T-helper 1 cell treated with Interleukin-12 subunit alpha and Interleukin-12 subunit beta and Interleukin-4 antibody, amounts not matched to agents 30 μg/mL and 1 μg/mL, for 36 hours (primary cell): ENCODE measurements at regions not wholly inside any gene's neighbourhood (a gene's known extent, or its start where the extent isn't known, plus 50 kb on each side); places are given as distances from the start of the nearest gene placed in this dataset.
"Not testable (repeated sequence)": the region's sequence is repeated elsewhere in the genome, so short reads cannot be mapped to it uniquely, and the experiment has no call there.

ENCODE experiments used
- H3K27ac Mint-ChIP-seq: one replicate; pipeline ENCODE4 v1.8.0; 2021; ENCODE audit warnings: mild to moderate bottlenecking, mixed read lengths
- H3K27me3 Mint-ChIP-seq: one replicate; pipeline ENCODE4 v1.8.0; 2021; ENCODE audit warnings: low read depth, mixed read lengths
- H3K36me3 Mint-ChIP-seq: one replicate; pipeline ENCODE4 v1.8.0; 2021; ENCODE audit warnings: low read depth, mixed read lengths
- H3K4me1 Mint-ChIP-seq: one replicate; pipeline ENCODE4 v1.8.0; 2021; ENCODE audit warnings: low read depth, mixed read lengths
- H3K4me3 Mint-ChIP-seq: one replicate; pipeline ENCODE4 v1.8.0; 2021; ENCODE audit warnings: mild to moderate bottlenecking, moderate library complexity, mixed read lengths
- H3K9me3 Mint-ChIP-seq: one replicate; pipeline ENCODE4 v1.8.0; 2021; ENCODE audit warnings: mixed read lengths

DNA sequence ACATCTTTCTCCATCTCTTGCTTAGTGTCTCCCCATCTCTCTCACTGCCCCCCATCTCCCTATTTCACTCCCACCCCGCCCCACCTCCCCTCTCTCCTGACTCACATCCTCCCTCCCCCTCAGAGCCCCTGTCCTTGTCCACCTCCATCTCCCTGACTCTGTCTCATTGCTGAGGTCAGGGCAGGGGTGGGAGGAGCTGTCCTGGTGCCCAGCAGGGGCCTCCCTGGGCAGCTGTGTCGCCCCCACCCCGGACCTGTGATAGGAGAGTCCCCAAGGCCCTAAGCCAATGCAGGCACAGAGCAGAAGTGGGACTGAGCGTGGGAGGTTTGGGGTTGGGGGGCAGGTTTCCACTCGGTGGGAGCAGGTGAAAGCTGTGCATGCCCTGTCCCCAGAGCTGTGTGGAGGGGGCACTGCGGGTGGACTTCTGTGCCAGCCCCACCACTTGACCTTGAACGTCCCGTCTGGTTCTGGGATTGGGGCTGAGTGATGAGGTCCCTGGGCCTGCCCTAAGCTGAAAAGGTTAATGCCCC, 210.8 kb downstream of the TBC1D2B start:
- Mint-ChIP-seq H3K27me3 (no peaks in the 10 kb centered on the region), H3K36me3 (no peaks in the 10 kb centered on the region), H3K4me3 (no peak overlapping the region), H3K27ac (no peak overlapping the region), H3K9me3 (no peaks in the 10 kb centered on the region), H3K4me1 (no peaks in the 10 kb centered on the region)

DNA sequence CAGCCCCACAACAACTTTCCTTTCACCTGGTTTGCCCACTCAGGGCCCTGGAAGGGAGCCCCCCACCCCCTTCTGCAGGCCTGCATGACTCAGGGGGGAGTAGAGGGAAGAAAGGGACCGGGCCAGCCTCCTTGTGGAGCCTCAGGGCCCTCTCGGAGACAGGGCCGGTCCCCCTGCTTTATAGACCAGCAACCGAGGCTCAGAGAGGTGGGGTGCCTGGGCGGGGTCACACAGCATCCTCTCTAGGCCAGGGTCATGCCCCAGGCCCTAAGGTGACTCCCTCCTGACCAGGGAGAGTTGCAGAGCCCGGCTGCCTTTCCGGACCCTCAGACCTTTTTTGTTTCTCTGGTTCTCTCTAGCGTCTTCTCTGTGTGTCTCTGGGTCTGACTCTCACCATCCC, 211.3 kb downstream of the TBC1D2B start:
- Mint-ChIP-seq H3K36me3 (no peaks in the 10 kb centered on the region), H3K4me3 (no peak overlapping the region), H3K4me1 (no peaks in the 10 kb centered on the region), H3K27me3 (no peaks in the 10 kb centered on the region), H3K9me3 (no peaks in the 10 kb centered on the region), H3K27ac (no peak overlapping the region)

DNA sequence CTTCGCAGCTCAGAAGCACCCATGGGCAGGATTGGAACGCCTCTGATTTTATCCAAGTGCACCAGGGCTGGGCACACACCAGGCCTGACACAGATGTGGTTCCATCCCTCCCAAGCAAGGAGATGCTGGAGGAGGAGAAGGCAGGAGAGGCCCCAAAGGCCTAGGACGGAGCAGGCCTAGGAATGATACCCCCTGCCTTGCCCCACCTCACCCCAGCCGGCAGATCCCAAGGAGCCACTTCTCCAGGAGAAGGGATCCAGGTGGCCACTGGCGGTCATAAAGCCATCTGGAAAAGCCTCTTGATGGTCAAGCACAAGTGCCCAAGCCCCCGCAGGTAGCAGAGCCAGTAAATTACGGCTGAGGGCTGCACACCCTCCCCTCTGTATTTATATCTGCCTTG, 211.8 kb downstream of the TBC1D2B start:
- Mint-ChIP-seq H3K9me3 (no peaks in the 10 kb centered on the region), H3K36me3 (no peaks in the 10 kb centered on the region), H3K4me1 (no peaks in the 10 kb centered on the region), H3K27me3 (no peaks in the 10 kb centered on the region), H3K4me3 (no peak overlapping the region), H3K27ac (no peak overlapping the region)

DNA sequence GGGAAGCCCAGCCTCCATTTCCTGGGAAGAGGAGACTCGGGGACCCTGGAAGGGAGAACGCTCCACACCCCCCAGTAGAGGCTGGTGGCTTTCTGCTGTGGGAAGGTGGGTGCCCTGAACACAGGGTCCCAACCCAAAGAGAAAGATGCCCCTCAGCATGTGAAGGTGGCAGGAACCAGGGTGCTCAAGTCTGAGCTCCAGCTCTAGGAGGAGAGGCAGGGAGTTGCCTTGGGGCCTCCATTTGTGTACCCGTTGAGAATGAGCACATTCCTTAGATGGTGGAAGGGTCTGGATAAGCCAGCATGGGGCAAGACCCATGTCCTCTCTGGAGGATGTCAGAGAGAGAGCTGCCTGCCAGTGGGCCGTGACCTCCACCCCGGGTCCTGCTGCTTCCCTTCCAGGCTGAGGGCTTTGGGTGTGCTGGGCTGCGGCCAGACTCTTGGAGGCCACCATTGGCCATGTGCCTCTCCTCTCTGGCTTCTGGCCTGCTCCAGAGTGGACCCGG, 212.4 kb downstream of the TBC1D2B start:
- H3K4me1 Mint-ChIP-seq = no peaks in the 10 kb centered on the region
- H3K4me3 Mint-ChIP-seq = no peak overlapping the region
- no peaks in the 10 kb centered on the region for H3K36me3 Mint-ChIP-seq
- H3K27ac Mint-ChIP-seq = no peak overlapping the region
- no peaks in the 10 kb centered on the region for H3K9me3 Mint-ChIP-seq
- H3K27me3 Mint-ChIP-seq = no peaks in the 10 kb centered on the region

DNA sequence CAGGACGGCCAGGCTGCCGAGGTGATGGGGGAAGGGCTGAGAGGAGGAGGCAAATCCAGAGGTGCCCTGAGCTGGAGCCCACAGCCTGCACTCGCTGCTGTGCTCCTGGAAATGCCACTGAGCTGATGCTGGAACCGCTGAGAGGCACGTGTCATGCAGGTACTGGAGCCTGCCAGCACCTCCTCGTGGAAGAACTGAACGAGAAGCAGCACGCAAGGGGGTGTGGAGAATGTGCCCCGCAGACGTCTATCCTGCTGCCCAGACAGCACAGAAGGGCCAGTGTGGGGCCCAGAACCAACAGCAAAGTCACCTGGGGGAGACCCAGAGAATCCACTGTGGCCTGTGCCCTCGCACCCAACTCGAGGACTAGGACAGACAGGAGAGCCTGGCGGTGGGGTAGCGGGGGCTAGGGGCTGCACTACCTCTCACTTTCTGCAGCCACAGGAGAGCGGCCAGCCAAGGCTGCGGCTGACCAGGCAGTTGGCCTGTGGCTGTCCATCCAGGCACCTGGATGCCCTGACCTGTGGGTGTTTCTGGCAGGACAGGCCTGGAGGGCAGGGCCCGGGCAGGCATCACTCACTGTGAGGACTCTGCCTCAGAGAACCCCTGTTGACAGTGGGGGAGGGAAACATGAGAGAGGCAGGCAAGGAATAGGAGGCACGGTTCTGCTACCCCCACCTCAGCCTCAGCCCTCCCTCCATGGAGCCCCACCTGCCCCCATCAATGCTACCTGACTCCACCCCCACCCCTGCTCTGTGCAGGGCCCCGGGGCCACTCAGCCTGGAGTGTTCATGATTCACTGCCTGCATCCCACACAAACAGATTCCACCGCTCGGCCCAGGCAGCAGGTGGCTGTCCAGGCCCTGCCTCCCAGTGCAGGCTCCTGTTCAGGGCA, 213.1 kb downstream of the TBC1D2B start:
- no peak overlapping the region for H3K4me3 Mint-ChIP-seq
- no peaks in the 10 kb centered on the region for H3K27me3 Mint-ChIP-seq
- H3K9me3 Mint-ChIP-seq = no peaks in the 10 kb centered on the region
- no peaks in the 10 kb centered on the region for H3K36me3 Mint-ChIP-seq
- no peak overlapping the region for H3K27ac Mint-ChIP-seq
- no peaks in the 10 kb centered on the region for H3K4me1 Mint-ChIP-seq

DNA sequence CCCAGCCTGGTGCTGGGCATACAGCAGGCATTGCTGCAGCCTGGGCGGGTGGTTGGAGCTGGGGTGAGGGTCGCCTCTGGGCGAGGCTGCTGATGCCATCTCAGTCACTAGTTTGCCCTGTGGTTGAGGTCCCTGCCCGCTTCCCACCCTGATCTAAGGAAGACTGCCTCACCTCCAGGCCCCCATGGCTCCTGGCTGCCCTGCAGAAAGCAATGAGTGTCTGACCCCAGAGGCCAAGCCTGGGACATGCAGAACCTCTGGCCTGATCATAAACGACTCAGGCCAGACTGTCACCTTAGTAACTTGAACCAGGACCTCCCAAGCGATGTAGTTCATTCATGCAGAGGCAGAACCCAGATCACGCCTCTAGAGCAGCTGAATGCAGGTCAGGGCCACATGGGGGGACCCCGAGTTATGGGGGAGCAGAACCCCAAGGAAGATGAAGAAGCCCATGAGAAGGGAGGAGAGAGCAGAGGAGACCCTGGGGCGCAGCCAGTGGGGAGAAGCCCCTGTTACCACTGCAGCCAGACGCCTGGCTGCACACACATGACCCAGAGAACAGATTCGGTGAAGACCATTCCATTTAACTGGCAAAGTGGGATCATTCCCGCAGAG, 213.9 kb downstream of the TBC1D2B start:
- Mint-ChIP-seq H3K36me3 (no peaks in the 10 kb centered on the region), H3K27me3 (no peaks in the 10 kb centered on the region), H3K9me3 (no peaks in the 10 kb centered on the region), H3K4me3 (no peak overlapping the region), H3K27ac (no peak overlapping the region), H3K4me1 (no peaks in the 10 kb centered on the region)

DNA sequence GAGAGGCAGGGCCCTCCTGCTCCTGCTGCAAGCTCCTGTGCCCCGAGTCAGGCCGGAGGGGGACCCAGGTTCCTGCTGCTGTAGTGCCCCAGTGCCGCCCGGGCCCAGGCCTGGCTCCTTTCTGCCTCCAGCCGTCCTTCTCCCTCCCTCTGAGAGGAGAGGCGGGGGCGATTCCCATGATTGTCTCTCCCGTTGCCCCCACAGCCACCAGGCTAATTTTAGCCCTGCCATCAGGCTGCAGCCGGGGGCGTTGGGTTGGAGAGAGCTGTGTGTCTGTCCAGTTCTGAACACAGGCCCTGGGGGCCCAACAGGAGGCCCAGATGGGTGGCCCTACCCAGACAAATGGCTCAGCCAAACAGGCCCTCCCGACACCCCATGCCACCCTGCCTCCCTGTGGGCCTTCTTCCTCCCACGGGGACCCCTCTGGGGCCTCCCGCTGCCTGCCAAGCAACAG, 214.8 kb downstream of the TBC1D2B start:
- Mint-ChIP-seq H3K27ac (no peak overlapping the region), H3K9me3 (no peaks in the 10 kb centered on the region), H3K4me3 (no peak overlapping the region), H3K4me1 (no peaks in the 10 kb centered on the region), H3K36me3 (no peaks in the 10 kb centered on the region), H3K27me3 (no peaks in the 10 kb centered on the region)

DNA sequence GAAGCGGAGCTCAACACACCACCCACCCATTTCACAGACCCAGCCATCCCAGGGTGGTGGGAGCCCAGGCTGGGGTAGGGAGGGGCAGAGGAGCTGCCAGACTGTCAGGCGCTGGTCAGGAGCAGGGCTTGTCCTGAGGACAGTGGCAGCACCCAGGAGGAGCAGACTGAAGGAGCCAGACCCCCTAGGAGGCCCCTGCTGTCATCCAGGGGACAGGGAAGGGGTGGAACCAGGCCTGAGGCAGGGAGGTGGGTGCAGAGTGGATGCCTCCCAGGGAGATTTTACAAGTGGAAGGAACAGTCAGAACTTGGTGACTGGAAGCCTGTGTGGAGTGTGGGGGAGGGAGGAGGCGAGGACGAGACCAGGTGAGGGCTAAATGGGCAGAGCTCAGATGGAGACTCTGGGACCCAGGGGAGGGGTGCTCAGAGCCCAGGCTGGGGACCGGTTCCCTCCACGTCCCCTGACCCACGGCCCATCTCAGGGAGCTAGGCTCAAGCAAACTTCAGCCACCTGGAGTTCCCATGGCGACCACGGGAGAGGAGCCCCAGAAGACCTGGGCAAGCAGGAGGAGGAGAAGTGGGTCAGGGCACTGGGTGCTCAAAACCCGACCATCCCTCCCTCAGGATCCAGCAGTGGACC, 215.4 kb downstream of the TBC1D2B start:
- H3K4me3 Mint-ChIP-seq, H3K27ac Mint-ChIP-seq, H3K9me3 Mint-ChIP-seq, H3K27me3 Mint-ChIP-seq, H3K4me1 Mint-ChIP-seq, H3K36me3 Mint-ChIP-seq: not testable (repeated sequence)

DNA sequence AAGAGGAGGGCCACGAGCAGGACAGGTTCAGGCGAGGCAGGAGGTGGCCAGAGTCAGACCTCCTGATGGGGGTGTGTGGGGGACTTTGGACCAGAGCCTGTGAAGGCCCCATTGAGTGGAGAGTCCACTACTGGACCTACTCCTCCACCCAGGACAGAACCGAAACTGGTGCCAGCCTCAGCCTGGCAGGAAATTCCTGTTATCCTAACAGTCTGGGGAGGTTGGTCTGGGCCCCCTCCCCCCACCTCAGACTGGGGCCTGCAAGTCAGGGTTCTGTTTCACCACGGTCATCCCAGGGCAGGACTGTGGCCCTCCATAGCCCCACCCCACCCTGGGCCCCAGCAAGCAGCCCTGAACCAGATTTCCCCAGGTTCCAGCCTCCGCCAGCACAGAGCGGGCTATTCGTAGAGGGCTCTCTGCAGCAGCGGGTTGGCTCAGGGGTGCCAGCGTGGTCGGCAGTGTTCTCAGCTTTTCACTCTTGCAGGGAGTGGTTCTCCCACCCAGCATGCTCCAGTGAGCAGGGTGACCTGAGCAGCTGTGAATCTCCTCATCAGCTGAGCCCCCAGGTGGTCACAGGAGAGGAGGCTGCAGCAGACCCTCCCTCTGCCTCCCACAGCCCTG, 217.3 kb downstream of the TBC1D2B start:
- Mint-ChIP-seq H3K36me3 (no peaks in the 10 kb centered on the region), H3K4me3 (no peak overlapping the region), H3K27ac (no peak overlapping the region), H3K4me1 (no peaks in the 10 kb centered on the region), H3K27me3 (no peaks in the 10 kb centered on the region), H3K9me3 (no peaks in the 10 kb centered on the region)

DNA sequence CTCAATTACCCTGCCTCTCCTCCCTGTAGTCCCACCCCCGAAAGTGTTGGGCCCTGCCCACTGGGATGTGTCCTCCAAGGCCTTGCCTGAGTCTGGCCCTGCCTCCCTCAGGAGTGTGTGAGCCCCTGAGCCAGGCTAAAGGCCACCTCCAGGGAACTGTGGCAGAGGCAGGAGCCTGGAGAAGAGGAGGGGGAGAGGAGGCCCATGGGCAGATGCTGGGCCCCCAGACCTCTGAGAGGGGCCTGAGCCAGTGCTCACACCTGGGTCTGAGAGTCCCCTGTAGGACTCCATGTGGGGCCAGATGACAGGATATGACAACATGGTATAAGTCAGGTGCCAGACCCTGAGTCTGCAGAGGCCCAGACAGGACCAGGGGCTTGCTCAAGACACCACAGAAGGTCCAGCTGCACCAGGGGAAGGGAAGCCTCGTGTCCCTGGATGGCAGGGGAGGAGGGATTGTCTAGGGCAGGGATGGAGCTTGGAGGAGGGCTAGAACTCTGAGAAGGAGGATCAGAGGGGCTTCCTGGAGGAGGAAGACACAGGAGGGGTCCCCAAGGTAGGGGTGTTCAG, 217.9 kb downstream of the TBC1D2B start:
- Mint-ChIP-seq H3K4me1 (no peaks in the 10 kb centered on the region), H3K4me3 (no peak overlapping the region), H3K36me3 (no peaks in the 10 kb centered on the region), H3K9me3 (no peaks in the 10 kb centered on the region), H3K27ac (no peak overlapping the region), H3K27me3 (no peaks in the 10 kb centered on the region)

DNA sequence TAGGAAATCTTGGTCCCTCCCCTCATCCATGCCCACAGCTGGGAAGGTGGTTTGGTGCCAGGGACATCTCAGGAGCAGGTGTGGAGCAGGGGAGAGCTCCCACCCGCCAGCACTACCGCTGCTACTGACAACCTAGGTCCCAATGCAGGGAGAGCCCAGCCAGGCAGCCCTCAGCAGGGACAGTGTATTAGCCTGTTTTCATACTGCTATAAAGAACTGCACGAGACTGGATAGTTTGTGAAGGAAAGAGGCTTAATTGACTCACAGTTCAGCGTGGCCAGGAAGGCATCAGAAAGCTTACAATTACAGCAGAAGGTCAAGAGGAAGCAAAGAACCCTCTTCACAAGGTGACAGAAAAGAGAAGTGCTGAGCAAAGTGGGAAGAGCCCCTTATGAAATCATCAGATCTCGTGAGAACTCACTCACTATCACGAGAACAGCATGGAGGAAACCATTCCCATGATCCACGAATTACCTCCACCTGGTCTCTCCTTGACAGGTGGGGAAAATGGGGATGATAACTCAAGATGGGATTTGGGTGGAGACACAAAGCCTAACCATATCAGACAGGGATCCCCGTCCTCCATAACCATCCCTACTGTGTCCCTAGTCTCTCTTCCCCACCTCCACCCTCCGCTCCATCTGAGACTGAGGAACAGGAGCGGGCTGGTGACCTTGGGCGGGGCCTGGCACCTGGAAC, 218.6 kb downstream of the TBC1D2B start:
- Mint-ChIP-seq H3K4me1 (no peaks in the 10 kb centered on the region), H3K27ac (no peak overlapping the region), H3K27me3 (no peaks in the 10 kb centered on the region), H3K4me3 (no peak overlapping the region), H3K9me3 (no peaks in the 10 kb centered on the region), H3K36me3 (no peaks in the 10 kb centered on the region)

DNA sequence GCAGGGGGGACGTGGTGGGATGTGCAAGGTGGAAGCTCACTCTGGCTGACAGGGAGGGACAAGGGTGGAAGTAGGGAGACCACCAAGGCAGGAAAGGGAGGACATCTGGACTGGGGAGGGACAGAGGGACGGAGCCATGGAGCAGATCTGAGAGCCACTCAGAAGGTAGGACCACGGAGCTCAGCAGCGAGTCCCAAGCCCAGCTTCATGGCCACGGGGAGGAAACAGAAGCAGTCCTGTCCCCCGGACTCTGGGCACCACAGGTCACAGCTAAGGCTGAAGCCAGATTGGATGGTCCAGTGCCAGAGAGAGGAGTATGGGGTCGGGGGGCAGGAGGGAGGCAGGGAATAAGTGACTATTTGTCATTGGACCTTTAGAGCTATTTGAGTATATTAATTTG, 220.1 kb downstream of the TBC1D2B start:
- no peak overlapping the region for H3K4me3 Mint-ChIP-seq

DNA sequence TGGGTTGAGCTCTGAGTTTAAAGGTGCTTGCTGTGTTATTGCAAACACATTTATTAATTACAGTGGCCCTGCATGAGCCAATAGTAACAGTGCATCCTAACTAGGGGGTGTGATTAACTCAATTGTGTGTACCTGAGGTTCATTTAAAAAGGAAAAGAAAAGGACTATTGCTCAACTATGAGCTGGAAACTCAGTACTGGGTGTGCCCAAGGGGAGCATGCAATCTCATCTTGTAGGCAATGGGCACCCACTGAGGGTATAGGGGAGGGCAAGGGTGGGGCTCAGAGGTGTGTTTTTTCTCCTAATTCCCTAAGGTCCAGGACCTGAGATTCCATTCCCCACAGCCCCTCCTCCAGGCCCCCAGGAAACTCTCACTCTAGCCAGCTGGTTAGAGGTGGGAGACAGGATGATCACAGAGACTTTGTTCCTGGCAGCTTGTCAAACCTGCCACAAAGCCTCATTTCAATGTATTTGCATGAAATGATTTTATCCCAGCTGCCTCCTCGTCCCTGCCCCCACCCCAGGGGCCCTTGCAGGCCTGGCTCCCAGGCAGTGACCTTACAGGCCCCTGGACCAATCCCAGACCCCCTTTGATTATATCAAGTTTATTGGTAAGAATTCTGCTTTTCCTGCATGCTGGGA, 220.7 kb downstream of the TBC1D2B start:
- no peaks in the 10 kb centered on the region for H3K4me1 Mint-ChIP-seq
- H3K4me3 Mint-ChIP-seq = no peak overlapping the region
- H3K36me3 Mint-ChIP-seq = no peaks in the 10 kb centered on the region
- H3K9me3 Mint-ChIP-seq = no peaks in the 10 kb centered on the region
- H3K27me3 Mint-ChIP-seq = no peaks in the 10 kb centered on the region
- no peak overlapping the region for H3K27ac Mint-ChIP-seq

More for the DNA sequence above, 220.1 kb downstream of the TBC1D2B start:
- Mint-ChIP-seq H3K27ac (no peak overlapping the region), H3K27me3 (no peaks in the 10 kb centered on the region), H3K4me1 (no peaks in the 10 kb centered on the region), H3K9me3 (no peaks in the 10 kb centered on the region), H3K36me3 (no peaks in the 10 kb centered on the region)
